ENCODE measurements at regions not wholly inside any gene's neighbourhood (a gene's known extent, or its start where the extent isn't known, plus 50 kb on each side); places are given as distances from the start of the nearest gene placed in this dataset.

- H3K4me3 ChIP-seq, result no peak overlapping the region
- no peak for DNase-seq
- TF ChIP-seq CTCF (IDR thresholded peaks at IDR 0.05) (no peak), POLR2A (IDR thresholded peaks at IDR 0.05) (no peak)
- no peaks in the 10 kb centered on the region for H3K36me3 ChIP-seq
- no peaks in the 10 kb centered on the region for H3K9me3 ChIP-seq
- peaks cover 0 to 7% of the 10 kb centered on the region in 2 donors for H3K27me3 ChIP-seq
- H3K27ac ChIP-seq, result no peak overlapping the region
- peaks cover 0 to 4% (median 0%) of the 10 kb centered on the region in 4 donors for H3K4me1 ChIP-seq
These were observed 206.1 kb downstream of the TFCP2L1 start for GRCh38 chr2:121078899-121079298.

GRCh38 chr2:121080013-121080772, 204.8 kb downstream of the TFCP2L1 start:
- DNase-seq, result peak in 1 of 3 donors; percentile 71
- no peak for TF ChIP-seq POLR2A (IDR thresholded peaks at IDR 0.05)
- TF ChIP-seq CTCF (IDR thresholded peaks at IDR 0.05), result peak; percentile 49 to 85 (median 78)
- Histone ChIP-seq H3K27me3 (peaks cover 0 to 7% of the 10 kb centered on the region in 2 donors), H3K9me3 (no peaks in the 10 kb centered on the region), H3K4me3 (no peak overlapping the region), H3K27ac (no peak overlapping the region), H3K36me3 (no peaks in the 10 kb centered on the region), H3K4me1 (peaks cover 0 to 4% (median 0%) of the 10 kb centered on the region in 4 donors)

GRCh38 chr2:121081701-121082100, 203.3 kb downstream of the TFCP2L1 start:
- H3K36me3 ChIP-seq, result no peaks in the 10 kb centered on the region
- H3K27me3 ChIP-seq, result no peaks in the 10 kb centered on the region
- no peaks in the 10 kb centered on the region for H3K4me1 ChIP-seq
- no peak for TF ChIP-seq CTCF (IDR thresholded peaks at IDR 0.05)
- no peak for TF ChIP-seq POLR2A (IDR thresholded peaks at IDR 0.05)
- no peak overlapping the region for H3K27ac ChIP-seq
- no peak for DNase-seq
- no peak overlapping the region for H3K4me3 ChIP-seq
- no peaks in the 10 kb centered on the region for H3K9me3 ChIP-seq

GRCh38 chr2:121082191-121082590, 202.8 kb downstream of the TFCP2L1 start:
- Histone ChIP-seq H3K27me3 (no peaks in the 10 kb centered on the region), H3K27ac (no peak overlapping the region), H3K36me3 (no peaks in the 10 kb centered on the region), H3K4me1 (no peaks in the 10 kb centered on the region), H3K9me3 (no peaks in the 10 kb centered on the region), H3K4me3 (no peak overlapping the region)
- TF ChIP-seq POLR2A (IDR thresholded peaks at IDR 0.05) (no peak), CTCF (IDR thresholded peaks at IDR 0.05) (no peak)
- DNase-seq, result no peak

- H3K4me3 ChIP-seq, result no peak overlapping the region
- no peaks in the 10 kb centered on the region for H3K4me1 ChIP-seq
- H3K36me3 ChIP-seq, result no peaks in the 10 kb centered on the region
- no peak for DNase-seq
- TF ChIP-seq CTCF (IDR thresholded peaks at IDR 0.05), result no peak
- TF ChIP-seq POLR2A (IDR thresholded peaks at IDR 0.05), result no peak
- H3K9me3 ChIP-seq, result no peaks in the 10 kb centered on the region
- no peak overlapping the region for H3K27ac ChIP-seq
- H3K27me3 ChIP-seq, result no peaks in the 10 kb centered on the region
These were observed 200.8 kb downstream of the TFCP2L1 start for GRCh38 chr2:121084130-121084680.
